GM12892 (cell line): ENCODE measurements at regions not wholly inside any gene's neighbourhood (a gene's known extent, or its start where the extent isn't known, plus 50 kb on each side); places are given as distances from the start of the nearest gene placed in this dataset.

ENCODE experiments used
- POLR2A ChIP-seq: IDR thresholded peaks from 2 replicates; pipeline ENCODE4 v1.6.1; 2011; ENCODE audit warnings: low read depth, low read length, control low read depth
- POLR2AphosphoS5 ChIP-seq: IDR thresholded peaks from 2 replicates; pipeline ENCODE4 v1.6.1; 2011; ENCODE audit warnings: low read depth, low read length, control low read depth

DNA sequence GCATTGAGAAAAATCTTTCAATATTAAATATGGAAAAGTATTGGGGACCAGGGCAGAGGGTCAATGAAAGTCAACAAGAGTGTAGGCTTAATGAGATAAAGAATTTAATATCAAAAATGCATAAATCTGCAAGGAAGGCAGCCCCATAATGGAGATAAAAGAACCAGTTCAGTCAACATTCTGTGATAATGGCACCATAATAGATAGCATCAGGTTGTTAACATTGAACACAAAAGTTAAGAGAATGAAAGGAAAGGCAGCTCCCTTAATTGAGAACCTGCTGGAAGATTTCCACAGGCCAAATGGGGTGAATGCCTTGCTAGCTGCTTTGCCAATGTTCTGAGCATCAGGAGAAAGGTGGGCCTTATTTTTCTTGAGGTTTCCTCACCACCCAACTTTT is 60.4 kb upstream of the TMEM33 start:
- TF ChIP-seq POLR2A (no peak), POLR2AphosphoS5 (no peak)
